ENCODE measurements at regions not wholly inside any gene's neighbourhood (a gene's known extent, or its start where the extent isn't known, plus 50 kb on each side); places are given as distances from the start of the nearest gene placed in this dataset.

GRCh38 chr1:79815115-79815514 is 808.6 kb upstream of the ADGRL4 start:
- H3K4me3 Mint-ChIP-seq (ENCODE audit: unreplicated experiment): no peak overlapping the region
- H3K27ac Mint-ChIP-seq (ENCODE audit: unreplicated experiment): no peak overlapping the region
- H3K36me3 Mint-ChIP-seq (ENCODE audit: unreplicated experiment): no peaks in the 10 kb centered on the region
- H3K27me3 Mint-ChIP-seq (ENCODE audit: unreplicated experiment): no peaks in the 10 kb centered on the region
- H3K9me3 Mint-ChIP-seq (ENCODE audit: unreplicated experiment): no peaks in the 10 kb centered on the region
- DNase-seq (ENCODE audit: extremely low spot score, unreplicated experiment): no peak
- TF ChIP-seq CTCF (IDR thresholded peaks at IDR 0.05): no peak
- peaks cover 10% of the 10 kb centered on the region for H3K4me1 Mint-ChIP-seq (ENCODE audit: unreplicated experiment)

- Mint-ChIP-seq H3K4me3 (ENCODE audit: unreplicated experiment) (no peak overlapping the region), H3K36me3 (ENCODE audit: unreplicated experiment) (no peaks in the 10 kb centered on the region), H3K27me3 (ENCODE audit: unreplicated experiment) (no peaks in the 10 kb centered on the region), H3K9me3 (ENCODE audit: unreplicated experiment) (peaks cover 6% of the 10 kb centered on the region), H3K4me1 (ENCODE audit: unreplicated experiment) (peaks cover 10% of the 10 kb centered on the region), H3K27ac (ENCODE audit: unreplicated experiment) (peak overlapping the region; percentile 39)
- DNase-seq (ENCODE audit: extremely low spot score, unreplicated experiment): no peak
- no peak for TF ChIP-seq CTCF (IDR thresholded peaks at IDR 0.05)
These were observed 804.6 kb upstream of the ADGRL4 start for GRCh38 chr1:79811173-79811572.

GRCh38 chr1:79808816-79809475 is 802.4 kb upstream of the ADGRL4 start:
- Mint-ChIP-seq H3K27ac (ENCODE audit: unreplicated experiment) (no peak overlapping the region), H3K36me3 (ENCODE audit: unreplicated experiment) (no peaks in the 10 kb centered on the region), H3K27me3 (ENCODE audit: unreplicated experiment) (no peaks in the 10 kb centered on the region), H3K9me3 (ENCODE audit: unreplicated experiment) (peaks cover 6% of the 10 kb centered on the region), H3K4me1 (ENCODE audit: unreplicated experiment) (peaks cover 10% of the 10 kb centered on the region), H3K4me3 (ENCODE audit: unreplicated experiment) (no peak overlapping the region)
- no peak for TF ChIP-seq CTCF (IDR thresholded peaks at IDR 0.05)
- no peak for DNase-seq (ENCODE audit: extremely low spot score, unreplicated experiment)

- DNase-seq (ENCODE audit: extremely low spot score, unreplicated experiment): no peak
- Mint-ChIP-seq H3K36me3 (ENCODE audit: unreplicated experiment) (no peaks in the 10 kb centered on the region), H3K4me1 (ENCODE audit: unreplicated experiment) (peaks cover 10% of the 10 kb centered on the region), H3K9me3 (ENCODE audit: unreplicated experiment) (peaks cover 6% of the 10 kb centered on the region), H3K4me3 (ENCODE audit: unreplicated experiment) (no peak overlapping the region), H3K27ac (ENCODE audit: unreplicated experiment) (no peak overlapping the region), H3K27me3 (ENCODE audit: unreplicated experiment) (no peaks in the 10 kb centered on the region)
- no peak for TF ChIP-seq CTCF (IDR thresholded peaks at IDR 0.05)
These were observed 801.3 kb upstream of the ADGRL4 start for GRCh38 chr1:79807816-79808215.

GRCh38 chr1:79797487-79797886 is 791.0 kb upstream of the ADGRL4 start:
- no peak overlapping the region for H3K27ac Mint-ChIP-seq (ENCODE audit: unreplicated experiment)
- TF ChIP-seq CTCF (IDR thresholded peaks at IDR 0.05): no peak
- peaks cover 6% of the 10 kb centered on the region for H3K36me3 Mint-ChIP-seq (ENCODE audit: unreplicated experiment)
- no peaks in the 10 kb centered on the region for H3K27me3 Mint-ChIP-seq (ENCODE audit: unreplicated experiment)
- H3K4me3 Mint-ChIP-seq (ENCODE audit: unreplicated experiment): no peak overlapping the region
- H3K9me3 Mint-ChIP-seq (ENCODE audit: unreplicated experiment): peaks cover 16% of the 10 kb centered on the region
- H3K4me1 Mint-ChIP-seq (ENCODE audit: unreplicated experiment): peaks cover 4% of the 10 kb centered on the region
- no peak for DNase-seq (ENCODE audit: extremely low spot score, unreplicated experiment)
